HEK293 (cell line): ENCODE measurements at regions not wholly inside any gene's neighbourhood (a gene's known extent, or its start where the extent isn't known, plus 50 kb on each side); places are given as distances from the start of the nearest gene placed in this dataset.

Experiments used
- CTCF ChIA-PET: fragments of 350-600 bp; formaldehyde crosslinking; extraction: SDS; loops from one replicate; lab custom pipeline; 2021; ENCODE audit warnings: antibody characterized with exemption; lab: Yijun Ruan, JAX
- POLR2A ChIA-PET: fragments of 300-600 bp; formaldehyde crosslinking; extraction: SDS; loops from one replicate; lab custom pipeline; 2020; ENCODE audit warnings: antibody characterized with exemption, inconsistent platforms; lab: Yijun Ruan, JAX
- H3K27ac ChIP-seq: fragments of 200-500 bp; sonication (Bioruptor generic); 2 replicates; pipeline ENCODE4 v1.5.1; 2014; ENCODE audit warnings: low read depth, low read length, control low read depth, inconsistent platforms; ENCODE audit errors: extremely low read depth
- H3K36me3 ChIP-seq, 2 experiments: fragments of 200-500 bp in 1 of 2; sonication (Bioruptor generic) in 1 of 2; 1 replicate in 1 of 2; 2 replicates in 1 of 2; pipeline ENCODE4 v1.5.1; 2014 to 2017; ENCODE audit warnings: inconsistent platforms in 2 of 2, low read length in 2 of 2; ENCODE audit not compliant: control insufficient read depth in 2 of 2, insufficient read depth in 1 of 2
- H3K4me1 ChIP-seq: fragments of 200-500 bp; sonication (Bioruptor generic); 2 replicates; pipeline ENCODE4 v1.5.1; 2014; ENCODE audit warnings: mild to moderate bottlenecking, low read length, inconsistent platforms; ENCODE audit not compliant: control insufficient read depth, insufficient read depth
- H3K4me3 ChIP-seq: 2 replicates; pipeline ENCODE4 v1.5.1; 2011; ENCODE audit warnings: low read depth, mild to moderate bottlenecking, control low read depth, low read length, moderate library complexity
- H3K9me3 ChIP-seq: fragments of 200-500 bp; sonication (Bioruptor generic); 2 replicates; pipeline ENCODE4 v1.5.1; 2014; ENCODE audit warnings: low read depth, low read length, inconsistent platforms; ENCODE audit not compliant: control insufficient read depth, insufficient read depth
- BCL11B ChIP-seq: fragments of 450-650 bp; formaldehyde crosslinking; IDR thresholded peaks from 2 replicates; pipeline ENCODE4 v1.5.1; 2016; ENCODE audit warnings: low read depth, missing biosample characterization, missing genetic modification characterization
- GLI4 ChIP-seq: fragments of 450-650 bp; formaldehyde crosslinking; IDR thresholded peaks from 2 replicates; pipeline ENCODE4 v1.5.1; 2016; ENCODE audit warnings: missing biosample characterization, missing genetic modification characterization
- YY2 ChIP-seq: fragments of 450-650 bp; formaldehyde crosslinking; IDR thresholded peaks from 2 replicates; pipeline ENCODE4 v1.5.1; 2016; ENCODE audit warnings: missing biosample characterization, missing genetic modification characterization
- ZBTB17 ChIP-seq: fragments of 450-650 bp; formaldehyde crosslinking; IDR thresholded peaks from 2 replicates; pipeline ENCODE4 v1.5.1; 2016; ENCODE audit warnings: missing biosample characterization, missing genetic modification characterization
- ZNF114 ChIP-seq: fragments of 450-650 bp; formaldehyde crosslinking; IDR thresholded peaks from 2 replicates; pipeline ENCODE4 v1.5.0; 2017; ENCODE audit warnings: missing biosample characterization, missing genetic modification characterization
- ZNF155 ChIP-seq: fragments of 450-650 bp; formaldehyde crosslinking; IDR thresholded peaks from 2 replicates; pipeline ENCODE4 v1.5.1; 2016; ENCODE audit warnings: missing biosample characterization, missing genetic modification characterization
- ZNF169 ChIP-seq: fragments of 450-650 bp; formaldehyde crosslinking; IDR thresholded peaks from 2 replicates; pipeline ENCODE4 v1.5.1; 2016; ENCODE audit warnings: missing biosample characterization, missing genetic modification characterization
- ZNF223 ChIP-seq: fragments of 450-650 bp; formaldehyde crosslinking; IDR thresholded peaks from 2 replicates; pipeline ENCODE4 v1.5.1; 2016; ENCODE audit warnings: missing biosample characterization, missing genetic modification characterization
- ZNF239 ChIP-seq: fragments of 450-650 bp; formaldehyde crosslinking; IDR thresholded peaks from 2 replicates; pipeline ENCODE4 v1.5.1; 2016; ENCODE audit warnings: missing biosample characterization, missing genetic modification characterization
- ZNF248 ChIP-seq: fragments of 450-650 bp; formaldehyde crosslinking; IDR thresholded peaks from 2 replicates; pipeline ENCODE4 v1.5.1; 2017; ENCODE audit warnings: missing biosample characterization, missing genetic modification characterization
- ZNF335 ChIP-seq: fragments of 450-650 bp; formaldehyde crosslinking; conservative IDR thresholded peaks from 2 replicates; pipeline ENCODE4 v1.5.1; 2016; ENCODE audit warnings: missing biosample characterization, missing genetic modification characterization
- ZNF391 ChIP-seq: fragments of 450-650 bp; formaldehyde crosslinking; IDR thresholded peaks from 2 replicates; pipeline ENCODE4 v1.5.1; 2016; ENCODE audit warnings: low read depth, missing biosample characterization, missing genetic modification characterization, borderline replicate concordance
- ZNF416 ChIP-seq: fragments of 450-650 bp; formaldehyde crosslinking; IDR thresholded peaks from 2 replicates; pipeline ENCODE4 v1.5.1; 2016; ENCODE audit warnings: missing biosample characterization, missing genetic modification characterization
- ZNF501 ChIP-seq: fragments of 450-650 bp; formaldehyde crosslinking; IDR thresholded peaks from 2 replicates; pipeline ENCODE4 v1.5.1; 2016; ENCODE audit warnings: missing biosample characterization, missing genetic modification characterization
- ZNF600 ChIP-seq: fragments of 450-650 bp; formaldehyde crosslinking; IDR thresholded peaks from 2 replicates; pipeline ENCODE4 v1.5.1; 2016; ENCODE audit warnings: missing biosample characterization, missing genetic modification characterization
- TF ChIP-seq, protein P1 (sequence below): fragments of 450-650 bp; formaldehyde crosslinking; IDR thresholded peaks from 2 replicates; pipeline ENCODE4 v1.5.1; 2016; ENCODE audit warnings: missing biosample characterization, missing genetic modification characterization
- TF ChIP-seq, protein P2 (sequence below): fragments of 450-650 bp; formaldehyde crosslinking; IDR thresholded peaks from 2 replicates; pipeline ENCODE4 v1.5.1; 2016; ENCODE audit warnings: missing biosample characterization, missing genetic modification characterization
- TF ChIP-seq, protein P3 (sequence below): fragments of 450-650 bp; formaldehyde crosslinking; IDR thresholded peaks from 2 replicates; pipeline ENCODE4 v1.5.1; 2016; ENCODE audit warnings: missing biosample characterization, missing genetic modification characterization
- TF ChIP-seq, protein P4 (sequence below): fragments of 450-650 bp; formaldehyde crosslinking; IDR thresholded peaks from 2 replicates; pipeline ENCODE4 v1.5.1; 2016; ENCODE audit warnings: missing biosample characterization, missing genetic modification characterization
- TF ChIP-seq, protein P5 (sequence below): fragments of 450-650 bp; formaldehyde crosslinking; IDR thresholded peaks from 2 replicates; pipeline ENCODE4 v1.5.1; 2016; ENCODE audit warnings: missing biosample characterization, missing genetic modification characterization
- TF ChIP-seq, protein P6 (sequence below): fragments of 450-650 bp; formaldehyde crosslinking; IDR thresholded peaks from 2 replicates; pipeline ENCODE4 v1.5.1; 2016; ENCODE audit warnings: missing biosample characterization, missing genetic modification characterization, borderline replicate concordance

DNA sequence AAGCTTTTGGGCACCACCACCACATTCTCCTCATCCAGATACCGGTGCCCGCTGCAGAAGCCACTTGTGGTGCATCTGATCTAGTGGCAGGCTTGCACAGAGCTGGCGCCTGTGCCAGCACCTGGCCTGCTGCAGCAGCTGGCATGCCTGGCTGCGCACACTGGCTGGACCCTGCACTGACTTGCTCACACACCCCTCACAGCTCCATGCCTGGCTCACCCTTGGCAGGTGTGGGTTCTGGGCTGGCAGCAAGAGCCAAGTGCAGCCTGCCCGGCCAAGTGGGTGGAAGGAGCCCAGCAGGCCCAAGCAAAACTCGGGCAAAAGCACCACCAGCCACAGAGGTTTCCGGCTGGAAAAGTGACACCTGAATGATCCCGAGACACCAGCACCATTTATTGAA is 315.7 kb upstream of the RRP15 start:
- H3K9me3 ChIP-seq: no peaks in the 10 kb centered on the region
- no peak overlapping the region for H3K27ac ChIP-seq
- no peaks in the 10 kb centered on the region for H3K4me1 ChIP-seq
- TF ChIP-seq GLI4 (tag by site-specific recombination): no peak
- TF ChIP-seq ZNF169 (tag by site-specific recombination): no peak
- TF ChIP-seq, protein P1, sequence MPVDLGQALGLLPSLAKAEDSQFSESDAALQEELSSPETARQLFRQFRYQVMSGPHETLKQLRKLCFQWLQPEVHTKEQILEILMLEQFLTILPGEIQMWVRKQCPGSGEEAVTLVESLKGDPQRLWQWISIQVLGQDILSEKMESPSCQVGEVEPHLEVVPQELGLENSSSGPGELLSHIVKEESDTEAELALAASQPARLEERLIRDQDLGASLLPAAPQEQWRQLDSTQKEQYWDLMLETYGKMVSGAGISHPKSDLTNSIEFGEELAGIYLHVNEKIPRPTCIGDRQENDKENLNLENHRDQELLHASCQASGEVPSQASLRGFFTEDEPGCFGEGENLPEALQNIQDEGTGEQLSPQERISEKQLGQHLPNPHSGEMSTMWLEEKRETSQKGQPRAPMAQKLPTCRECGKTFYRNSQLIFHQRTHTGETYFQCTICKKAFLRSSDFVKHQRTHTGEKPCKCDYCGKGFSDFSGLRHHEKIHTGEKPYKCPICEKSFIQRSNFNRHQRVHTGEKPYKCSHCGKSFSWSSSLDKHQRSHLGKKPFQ (tag by site-specific recombination): no peak
- no peak for TF ChIP-seq ZNF248 (tag by site-specific recombination)
- TF ChIP-seq, protein P2, sequence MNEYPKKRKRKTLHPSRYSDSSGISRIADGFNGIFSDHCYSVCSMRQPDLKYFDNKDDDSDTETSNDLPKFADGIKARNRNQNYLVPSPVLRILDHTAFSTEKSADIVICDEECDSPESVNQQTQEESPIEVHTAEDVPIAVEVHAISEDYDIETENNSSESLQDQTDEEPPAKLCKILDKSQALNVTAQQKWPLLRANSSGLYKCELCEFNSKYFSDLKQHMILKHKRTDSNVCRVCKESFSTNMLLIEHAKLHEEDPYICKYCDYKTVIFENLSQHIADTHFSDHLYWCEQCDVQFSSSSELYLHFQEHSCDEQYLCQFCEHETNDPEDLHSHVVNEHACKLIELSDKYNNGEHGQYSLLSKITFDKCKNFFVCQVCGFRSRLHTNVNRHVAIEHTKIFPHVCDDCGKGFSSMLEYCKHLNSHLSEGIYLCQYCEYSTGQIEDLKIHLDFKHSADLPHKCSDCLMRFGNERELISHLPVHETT: no peak
- TF ChIP-seq, protein P3, sequence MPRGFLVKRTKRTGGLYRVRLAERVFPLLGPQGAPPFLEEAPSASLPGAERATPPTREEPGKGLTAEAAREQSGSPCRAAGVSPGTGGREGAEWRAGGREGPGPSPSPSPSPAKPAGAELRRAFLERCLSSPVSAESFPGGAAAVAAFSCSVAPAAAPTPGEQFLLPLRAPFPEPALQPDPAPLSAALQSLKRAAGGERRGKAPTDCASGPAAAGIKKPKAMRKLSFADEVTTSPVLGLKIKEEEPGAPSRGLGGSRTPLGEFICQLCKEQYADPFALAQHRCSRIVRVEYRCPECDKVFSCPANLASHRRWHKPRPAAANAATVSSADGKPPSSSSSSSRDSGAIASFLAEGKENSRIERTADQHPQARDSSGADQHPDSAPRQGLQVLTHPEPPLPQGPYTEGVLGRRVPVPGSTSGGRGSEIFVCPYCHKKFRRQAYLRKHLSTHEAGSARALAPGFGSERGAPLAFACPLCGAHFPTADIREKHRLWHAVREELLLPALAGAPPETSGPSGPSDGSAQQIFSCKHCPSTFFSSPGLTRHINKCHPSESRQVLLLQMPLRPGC (tag by site-specific recombination): no peak
- no peak for TF ChIP-seq ZNF155
- TF ChIP-seq, protein P4, sequence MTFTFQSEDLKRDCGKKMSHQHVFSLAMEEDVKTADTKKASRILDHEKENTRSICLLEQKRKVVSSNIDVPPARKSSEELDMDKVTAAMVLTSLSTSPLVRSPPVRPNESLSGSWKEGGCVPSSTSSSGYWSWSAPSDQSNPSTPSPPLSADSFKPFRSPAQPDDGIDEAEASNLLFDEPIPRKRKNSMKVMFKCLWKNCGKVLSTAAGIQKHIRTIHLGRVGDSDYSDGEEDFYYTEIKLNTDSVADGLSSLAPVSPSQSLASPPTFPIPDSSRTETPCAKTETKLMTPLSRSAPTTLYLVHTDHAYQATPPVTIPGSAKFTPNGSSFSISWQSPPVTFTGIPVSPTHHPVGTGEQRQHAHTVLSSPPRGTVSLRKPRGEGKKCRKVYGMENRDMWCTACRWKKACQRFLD (tag by site-specific recombination): no peak
- TF ChIP-seq ZNF223 (tag by site-specific recombination): no peak
- TF ChIP-seq ZNF335: no peak
- TF ChIP-seq ZNF239 (tag by site-specific recombination): no peak
- TF ChIP-seq ZNF416 (tag by site-specific recombination): no peak
- no peak for TF ChIP-seq ZNF501
- POLR2A ChIA-PET: no interaction called here
- H3K36me3 ChIP-seq: no peaks in the 10 kb centered on the region
- no peak overlapping the region for H3K4me3 ChIP-seq
- CTCF ChIA-PET: no interaction called here

DNA sequence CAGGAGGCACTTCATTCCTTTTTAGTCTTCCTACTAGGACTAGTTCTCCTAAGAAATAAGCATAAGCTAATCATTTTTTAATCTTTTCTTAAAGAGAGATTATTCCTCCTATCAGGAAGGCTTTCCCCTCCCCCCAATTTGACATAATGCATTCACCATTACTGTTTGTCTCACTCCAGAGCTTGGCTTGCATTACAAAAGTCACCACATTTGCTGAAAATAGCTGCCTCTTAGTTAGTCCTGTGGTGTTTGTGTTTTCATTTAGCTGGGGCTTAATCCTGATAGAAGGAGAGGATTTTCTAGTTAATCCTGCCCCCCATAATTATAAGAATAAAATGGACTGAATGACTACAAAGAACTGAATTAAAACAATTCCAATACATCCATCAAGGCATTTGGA is 307.1 kb upstream of the RRP15 start:
- no peaks in the 10 kb centered on the region for H3K36me3 ChIP-seq
- H3K4me3 ChIP-seq: no peak overlapping the region
- CTCF ChIA-PET: no interaction called here
- H3K27ac ChIP-seq: no peak overlapping the region
- POLR2A ChIA-PET: no interaction called here
- TF ChIP-seq BCL11B (tag by site-specific recombination) (no peak), ZNF114 (no peak), ZBTB17 (tag by site-specific recombination) (no peak), ZNF391 (tag by site-specific recombination) (no peak)
- TF ChIP-seq, protein P5, sequence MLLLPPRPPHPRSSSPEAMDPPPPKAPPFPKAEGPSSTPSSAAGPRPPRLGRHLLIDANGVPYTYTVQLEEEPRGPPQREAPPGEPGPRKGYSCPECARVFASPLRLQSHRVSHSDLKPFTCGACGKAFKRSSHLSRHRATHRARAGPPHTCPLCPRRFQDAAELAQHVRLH (tag by site-specific recombination): no peak
- H3K4me1 ChIP-seq: no peaks in the 10 kb centered on the region
- H3K9me3 ChIP-seq: no peaks in the 10 kb centered on the region

DNA sequence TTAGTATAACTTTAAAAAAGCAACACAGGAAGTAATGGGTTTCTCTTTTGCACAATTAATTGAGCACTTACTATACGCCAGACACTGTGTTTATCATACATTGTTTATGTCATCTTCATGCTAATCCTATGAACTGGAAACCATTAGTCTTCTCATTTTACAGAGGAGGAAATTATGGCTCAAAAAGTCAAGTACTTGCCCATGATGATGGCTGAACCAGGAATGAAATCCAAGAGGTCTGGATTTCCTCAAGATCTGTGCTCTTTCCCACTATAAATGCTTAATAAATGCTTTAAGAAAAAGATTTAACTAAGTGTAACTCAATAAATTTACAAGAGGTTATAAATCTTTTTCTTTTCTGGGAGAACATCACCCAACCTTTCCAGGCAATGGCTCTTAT is 303.7 kb upstream of the RRP15 start:
- no peaks in the 10 kb centered on the region for H3K9me3 ChIP-seq
- H3K36me3 ChIP-seq: no peaks in the 10 kb centered on the region
- no peaks in the 10 kb centered on the region for H3K4me1 ChIP-seq
- no peak overlapping the region for H3K27ac ChIP-seq
- ChIA-PET POLR2A (no interaction called here), CTCF (no interaction called here)
- H3K4me3 ChIP-seq: no peak overlapping the region
- TF ChIP-seq YY2 (tag by site-specific recombination) (no peak), ZNF600 (tag by site-specific recombination) (no peak)
- TF ChIP-seq, protein P6, sequence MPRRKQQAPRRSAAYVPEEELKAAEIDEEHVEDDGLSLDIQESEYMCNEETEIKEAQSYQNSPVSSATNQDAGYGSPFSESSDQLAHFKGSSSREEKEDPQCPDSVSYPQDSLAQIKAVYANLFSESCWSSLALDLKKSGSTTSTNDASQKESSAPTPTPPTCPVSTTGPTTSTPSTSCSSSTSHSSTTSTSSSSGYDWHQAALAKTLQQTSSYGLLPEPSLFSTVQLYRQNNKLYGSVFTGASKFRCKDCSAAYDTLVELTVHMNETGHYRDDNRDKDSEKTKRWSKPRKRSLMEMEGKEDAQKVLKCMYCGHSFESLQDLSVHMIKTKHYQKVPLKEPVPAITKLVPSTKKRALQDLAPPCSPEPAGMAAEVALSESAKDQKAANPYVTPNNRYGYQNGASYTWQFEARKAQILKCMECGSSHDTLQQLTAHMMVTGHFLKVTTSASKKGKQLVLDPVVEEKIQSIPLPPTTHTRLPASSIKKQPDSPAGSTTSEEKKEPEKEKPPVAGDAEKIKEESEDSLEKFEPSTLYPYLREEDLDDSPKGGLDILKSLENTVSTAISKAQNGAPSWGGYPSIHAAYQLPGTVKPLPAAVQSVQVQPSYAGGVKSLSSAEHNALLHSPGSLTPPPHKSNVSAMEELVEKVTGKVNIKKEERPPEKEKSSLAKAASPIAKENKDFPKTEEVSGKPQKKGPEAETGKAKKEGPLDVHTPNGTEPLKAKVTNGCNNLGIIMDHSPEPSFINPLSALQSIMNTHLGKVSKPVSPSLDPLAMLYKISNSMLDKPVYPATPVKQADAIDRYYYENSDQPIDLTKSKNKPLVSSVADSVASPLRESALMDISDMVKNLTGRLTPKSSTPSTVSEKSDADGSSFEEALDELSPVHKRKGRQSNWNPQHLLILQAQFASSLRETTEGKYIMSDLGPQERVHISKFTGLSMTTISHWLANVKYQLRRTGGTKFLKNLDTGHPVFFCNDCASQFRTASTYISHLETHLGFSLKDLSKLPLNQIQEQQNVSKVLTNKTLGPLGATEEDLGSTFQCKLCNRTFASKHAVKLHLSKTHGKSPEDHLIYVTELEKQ (tag by site-specific recombination): no peak
